GM12878 (cell line): ENCODE measurements at regions not wholly inside any gene's neighbourhood (a gene's known extent, or its start where the extent isn't known, plus 50 kb on each side); places are given as distances from the start of the nearest gene placed in this dataset.

Experiments used
- BRCA1 ChIP-seq: IDR thresholded peaks from 2 replicates; pipeline ENCODE4 v1.6.1; 2011; ENCODE audit warnings: low read depth, low read length, improper control_type of control experiment
- USF2 ChIP-seq: IDR thresholded peaks from 2 replicates; pipeline ENCODE4 v1.6.1; 2011; ENCODE audit warnings: low read depth, low read length, improper control_type of control experiment, borderline replicate concordance
- ZNF207 ChIP-seq: fragments of 450-650 bp; IDR thresholded peaks from 2 replicates; pipeline ENCODE4 v1.6.1; 2014; ENCODE audit warnings: antibody characterized with exemption, mild to moderate bottlenecking, borderline replicate concordance

- TF ChIP-seq USF2 = no peak
- no peak for TF ChIP-seq BRCA1
- TF ChIP-seq ZNF207 = no peak
Observed at GRCh38 chr10:33057620-33058019, 99.6 kb upstream of the ITGB1 start.
